Suprapubic skin (tissue), 4 donors: ENCODE measurements at regions not wholly inside any gene's neighbourhood (a gene's known extent, or its start where the extent isn't known, plus 50 kb on each side); places are given as distances from the start of the nearest gene placed in this dataset.

Experiments used
- EP300 ChIP-seq: sonication (generic); formaldehyde crosslinking; IDR thresholded peaks from one replicate; pipeline ENCODE4 v1.6.1; 2017; ENCODE audit warnings: antibody characterized with exemption
- POLR2A ChIP-seq, 2 donors: fragments of 450-650 bp; IDR thresholded peaks; one replicate each; pipeline ENCODE4 v1.6.1; 2017; ENCODE audit warnings: antibody characterized with exemption in 2 of 2, mild to moderate bottlenecking in 2 of 2, moderate library complexity in 2 of 2
- POLR2AphosphoS5 ChIP-seq, 3 donors: sonication (generic); formaldehyde crosslinking; IDR thresholded peaks; one replicate each; pipeline ENCODE4 v1.6.1; 2017; ENCODE audit warnings: antibody characterized with exemption in 3 of 3
- TF ChIP-seq, protein P1 (sequence below), 2 donors: fragments of 200-600 bp in 1 of 2; fragments of 450-650 bp in 1 of 2; sonication (generic) in 1 of 2; IDR thresholded peaks; one replicate each; pipeline ENCODE4 v1.5.1; 2016 to 2019; ENCODE audit warnings: antibody characterized with exemption in 2 of 2, mild to moderate bottlenecking in 1 of 2, moderate library complexity in 1 of 2

DNA sequence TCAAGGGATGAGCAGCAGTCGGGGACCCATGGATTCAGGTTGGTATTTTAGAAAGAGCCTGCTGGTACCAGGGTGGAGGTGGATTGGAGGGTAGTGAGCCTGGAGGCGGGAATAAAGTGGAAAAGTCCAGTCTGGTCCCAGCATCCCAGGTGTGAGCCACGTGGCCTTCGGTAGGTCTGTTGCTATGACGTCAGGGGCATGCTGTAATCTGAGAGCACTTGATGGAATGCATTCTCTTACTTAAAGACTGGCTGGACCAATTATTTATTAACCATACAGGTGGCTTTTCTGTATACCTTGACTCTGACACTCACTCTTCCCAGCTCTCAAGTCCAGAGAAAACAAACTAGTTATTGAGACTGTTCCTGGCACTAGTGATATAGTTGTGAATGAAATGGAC is 389.9 kb upstream of the RGMA start:
- TF ChIP-seq, protein P1, sequence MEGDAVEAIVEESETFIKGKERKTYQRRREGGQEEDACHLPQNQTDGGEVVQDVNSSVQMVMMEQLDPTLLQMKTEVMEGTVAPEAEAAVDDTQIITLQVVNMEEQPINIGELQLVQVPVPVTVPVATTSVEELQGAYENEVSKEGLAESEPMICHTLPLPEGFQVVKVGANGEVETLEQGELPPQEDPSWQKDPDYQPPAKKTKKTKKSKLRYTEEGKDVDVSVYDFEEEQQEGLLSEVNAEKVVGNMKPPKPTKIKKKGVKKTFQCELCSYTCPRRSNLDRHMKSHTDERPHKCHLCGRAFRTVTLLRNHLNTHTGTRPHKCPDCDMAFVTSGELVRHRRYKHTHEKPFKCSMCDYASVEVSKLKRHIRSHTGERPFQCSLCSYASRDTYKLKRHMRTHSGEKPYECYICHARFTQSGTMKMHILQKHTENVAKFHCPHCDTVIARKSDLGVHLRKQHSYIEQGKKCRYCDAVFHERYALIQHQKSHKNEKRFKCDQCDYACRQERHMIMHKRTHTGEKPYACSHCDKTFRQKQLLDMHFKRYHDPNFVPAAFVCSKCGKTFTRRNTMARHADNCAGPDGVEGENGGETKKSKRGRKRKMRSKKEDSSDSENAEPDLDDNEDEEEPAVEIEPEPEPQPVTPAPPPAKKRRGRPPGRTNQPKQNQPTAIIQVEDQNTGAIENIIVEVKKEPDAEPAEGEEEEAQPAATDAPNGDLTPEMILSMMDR (IDR thresholded peaks at IDR 0.05) = no peak
- TF ChIP-seq EP300 (no peak), POLR2A (IDR thresholded peaks at IDR 0.05) (no peak), POLR2AphosphoS5 (IDR thresholded peaks at IDR 0.05) (no peak)
